Hepatocyte (in vitro differentiated cells): ENCODE measurements at regions not wholly inside any gene's neighbourhood (a gene's known extent, or its start where the extent isn't known, plus 50 kb on each side); places are given as distances from the start of the nearest gene placed in this dataset.

ENCODE experiments used
- DNase-seq: peaks from one replicate; pipeline ENCODE4 v3.0.0-alpha.2; 2016; ENCODE audit warnings: low spot score
- H2AFZ ChIP-seq: fragments of 200-600 bp; sonication (generic); 2 replicates; pipeline ENCODE4 v1.6.0; 2016; ENCODE audit warnings: antibody characterized with exemption, mild to moderate bottlenecking
- H3K27ac ChIP-seq: fragments of 200-600 bp; sonication (generic); 2 replicates; pipeline ENCODE4 v1.5.1; 2016; ENCODE audit warnings: mild to moderate bottlenecking
- H3K27me3 ChIP-seq: fragments of 200-600 bp; sonication (generic); 2 replicates; pipeline ENCODE4 v1.6.1; 2016
- H3K36me3 ChIP-seq: fragments of 200-600 bp; sonication (generic); replicated peaks from 2 replicates; pipeline ENCODE4 v1.5.1; 2016; ENCODE audit warnings: low read depth; ENCODE audit not compliant: insufficient read depth
- H3K4me1 ChIP-seq: fragments of 200-600 bp; sonication (generic); 2 replicates; pipeline ENCODE4 v1.5.1; 2016; ENCODE audit warnings: mild to moderate bottlenecking, moderate library complexity; ENCODE audit not compliant: insufficient read depth
- H3K4me2 ChIP-seq: fragments of 200-600 bp; sonication (generic); 2 replicates; pipeline ENCODE4 v1.6.0; 2016
- H3K4me3 ChIP-seq: fragments of 200-600 bp; sonication (generic); 2 replicates; pipeline ENCODE4 v1.5.1; 2016; ENCODE audit warnings: mild to moderate bottlenecking
- H3K79me2 ChIP-seq: fragments of 200-600 bp; sonication (generic); 2 replicates; pipeline ENCODE4 v1.6.0; 2017; ENCODE audit warnings: mild to moderate bottlenecking
- H3K9me2 ChIP-seq: fragments of 200-600 bp; sonication (generic); replicated peaks from 2 replicates; pipeline ENCODE4 v1.6.0; 2017; ENCODE audit warnings: mild to moderate bottlenecking; ENCODE audit not compliant: insufficient read depth
- H3K9me3 ChIP-seq: fragments of 200-600 bp; sonication (generic); 2 replicates; pipeline ENCODE4 v1.5.1; 2016; ENCODE audit warnings: low read depth, mild to moderate bottlenecking
- H4K20me1 ChIP-seq: fragments of 200-600 bp; sonication (generic); 2 replicates; pipeline ENCODE4 v1.6.0; 2016; ENCODE audit warnings: mild to moderate bottlenecking; ENCODE audit not compliant: insufficient read depth, poor library complexity, severe bottlenecking
- EZH2 ChIP-seq: fragments of 200-600 bp; sonication (generic); IDR thresholded peaks from 2 replicates; pipeline ENCODE4 v1.6.1; 2016; ENCODE audit warnings: antibody characterized with exemption, mild to moderate bottlenecking, borderline replicate concordance
- EZH2phosphoT487 ChIP-seq: fragments of 200-600 bp; sonication (generic); IDR thresholded peaks from one replicate; pipeline ENCODE4 v1.6.1; 2018; ENCODE audit warnings: antibody characterized with exemption, mild to moderate bottlenecking, low read depth, moderate library complexity; ENCODE audit not compliant: unreplicated experiment, severe bottlenecking
- WGBS: methylation state at CpG from one replicate; pipeline ENCODE4 v1.1.6; 2016; ENCODE audit warnings: low lambda C conversion rate; ENCODE audit errors: missing lambda C conversion rate; 5-methylcytosine and 5-hydroxymethylcytosine counted together
- TF ChIP-seq, protein P1 (sequence below): fragments of 200-600 bp; sonication (generic); IDR thresholded peaks from 2 replicates; pipeline ENCODE4 v1.5.1; 2016; ENCODE audit warnings: antibody characterized with exemption, mild to moderate bottlenecking; ENCODE audit not compliant: poor library complexity

- Histone ChIP-seq H3K4me2 (no peak overlapping the region), H2AFZ (no peak overlapping the region), H3K27me3 (no peaks in the 10 kb centered on the region), H3K9me3 (no peaks in the 10 kb centered on the region), H3K27ac (no peak overlapping the region), H3K4me1 (no peaks in the 10 kb centered on the region), H3K4me3 (no peak overlapping the region), H3K9me2 (no peaks in the 10 kb centered on the region), H3K79me2 (no peaks in the 10 kb centered on the region), H4K20me1 (no peaks in the 10 kb centered on the region), H3K36me3 (no peaks in the 10 kb centered on the region)
- TF ChIP-seq EZH2phosphoT487 (no peak), EZH2 (no peak)
- TF ChIP-seq, protein P1, sequence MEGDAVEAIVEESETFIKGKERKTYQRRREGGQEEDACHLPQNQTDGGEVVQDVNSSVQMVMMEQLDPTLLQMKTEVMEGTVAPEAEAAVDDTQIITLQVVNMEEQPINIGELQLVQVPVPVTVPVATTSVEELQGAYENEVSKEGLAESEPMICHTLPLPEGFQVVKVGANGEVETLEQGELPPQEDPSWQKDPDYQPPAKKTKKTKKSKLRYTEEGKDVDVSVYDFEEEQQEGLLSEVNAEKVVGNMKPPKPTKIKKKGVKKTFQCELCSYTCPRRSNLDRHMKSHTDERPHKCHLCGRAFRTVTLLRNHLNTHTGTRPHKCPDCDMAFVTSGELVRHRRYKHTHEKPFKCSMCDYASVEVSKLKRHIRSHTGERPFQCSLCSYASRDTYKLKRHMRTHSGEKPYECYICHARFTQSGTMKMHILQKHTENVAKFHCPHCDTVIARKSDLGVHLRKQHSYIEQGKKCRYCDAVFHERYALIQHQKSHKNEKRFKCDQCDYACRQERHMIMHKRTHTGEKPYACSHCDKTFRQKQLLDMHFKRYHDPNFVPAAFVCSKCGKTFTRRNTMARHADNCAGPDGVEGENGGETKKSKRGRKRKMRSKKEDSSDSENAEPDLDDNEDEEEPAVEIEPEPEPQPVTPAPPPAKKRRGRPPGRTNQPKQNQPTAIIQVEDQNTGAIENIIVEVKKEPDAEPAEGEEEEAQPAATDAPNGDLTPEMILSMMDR, result no peak
- DNase-seq, result no peak
Measured at GRCh38 chr13:34857558-34858325, 84.3 kb upstream of the NBEA start.

DNA sequence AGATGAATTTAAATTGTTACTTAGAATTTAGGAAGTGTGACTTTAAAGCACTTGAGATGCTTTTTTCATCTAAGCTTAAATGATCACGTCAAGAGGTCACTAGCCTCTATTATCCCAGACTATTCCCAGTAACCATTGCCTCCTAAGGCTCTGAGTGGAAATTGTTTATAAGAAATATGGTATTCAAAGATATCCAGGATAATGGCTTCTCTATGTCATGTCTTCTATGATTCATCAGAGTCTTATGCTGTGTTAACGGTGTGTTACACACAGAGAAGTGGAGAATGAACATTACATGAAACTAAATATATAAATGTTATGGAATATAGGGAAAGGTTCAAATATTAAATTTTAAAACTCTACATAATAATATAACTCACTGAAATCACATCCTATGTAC, 79.8 kb upstream of the NBEA start:
- Histone ChIP-seq H3K27ac (no peak overlapping the region), H3K4me1 (no peaks in the 10 kb centered on the region), H4K20me1 (no peaks in the 10 kb centered on the region), H3K27me3 (no peaks in the 10 kb centered on the region), H3K9me2 (no peaks in the 10 kb centered on the region), H3K79me2 (no peaks in the 10 kb centered on the region), H3K4me2 (no peak overlapping the region), H3K9me3 (no peaks in the 10 kb centered on the region), H3K36me3 (no peaks in the 10 kb centered on the region), H2AFZ (no peak overlapping the region), H3K4me3 (no peak overlapping the region)
- WGBS, result 95% methylated on average over 2 of the region's 2 CpGs
- TF ChIP-seq EZH2 (no peak), EZH2phosphoT487 (no peak)
- TF ChIP-seq, protein P1, result no peak
- no peak for DNase-seq

DNA sequence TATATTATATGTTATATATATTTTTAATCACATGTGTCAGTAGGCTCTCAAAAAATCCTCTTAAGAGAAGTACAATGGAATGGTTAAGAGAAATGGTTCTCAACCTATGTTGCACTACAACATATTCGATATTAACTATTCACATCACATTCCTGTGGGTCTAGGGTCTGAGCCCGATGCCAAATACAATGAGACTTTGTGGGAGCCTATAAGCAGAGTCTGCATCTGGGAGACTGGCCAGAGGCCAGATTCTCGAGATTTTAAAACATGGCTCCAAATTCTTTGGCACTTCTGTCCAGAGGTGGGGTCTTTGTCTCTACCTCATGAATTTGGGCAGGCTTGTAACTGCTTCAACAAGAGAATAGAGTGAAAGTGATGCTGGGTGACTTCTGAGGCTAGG, 79.4 kb upstream of the NBEA start:
- no peak overlapping the region for H2AFZ ChIP-seq
- no peaks in the 10 kb centered on the region for H3K4me1 ChIP-seq
- H4K20me1 ChIP-seq, result no peaks in the 10 kb centered on the region
- no peak overlapping the region for H3K4me3 ChIP-seq
- no peak for DNase-seq
- H3K27ac ChIP-seq, result no peak overlapping the region
- TF ChIP-seq, protein P1, result no peak
- TF ChIP-seq EZH2 (no peak), EZH2phosphoT487 (no peak)
- H3K9me2 ChIP-seq, result no peaks in the 10 kb centered on the region
- no peaks in the 10 kb centered on the region for H3K27me3 ChIP-seq
- H3K9me3 ChIP-seq, result no peaks in the 10 kb centered on the region
- no peaks in the 10 kb centered on the region for H3K79me2 ChIP-seq
- H3K4me2 ChIP-seq, result no peak overlapping the region
- H3K36me3 ChIP-seq, result no peaks in the 10 kb centered on the region
- 92% methylated on average over 3 of the region's 3 CpGs for WGBS
